ENCODE measurements at regions not wholly inside any gene's neighbourhood (a gene's known extent, or its start where the extent isn't known, plus 50 kb on each side); places are given as distances from the start of the nearest gene placed in this dataset.

- Histone ChIP-seq H4K20me1 (ENCODE audit: control insufficient read depth, insufficient read depth) (no peaks in the 10 kb centered on the region), H3K36me3 (ENCODE audit: control insufficient read depth in 2 of 2, insufficient read depth in 2 of 2, low read length in 1 of 2) (no peaks in the 10 kb centered on the region), H2AFZ (ENCODE audit: control insufficient read depth, low read depth, low read length) (no peak overlapping the region), H3K27ac (ENCODE audit: control insufficient read depth, insufficient read depth) (no peak overlapping the region), H3K79me2 (ENCODE audit: control insufficient read depth, insufficient read depth, low read length) (no peaks in the 10 kb centered on the region), H3K4me1 (ENCODE audit: control insufficient read depth, insufficient read depth, low read length) (no peaks in the 10 kb centered on the region), H3K4me3 (no peak overlapping the region), H3K9me3 (replicated peaks; ENCODE audit: control insufficient read depth, insufficient read depth, low read length) (no peaks in the 10 kb centered on the region), H3K9ac (ENCODE audit: control insufficient read depth, insufficient read depth, low read length) (no peak overlapping the region), H3K27me3 (replicated peaks in 1 of 2; ENCODE audit: control insufficient read depth in 2 of 2, insufficient read depth in 2 of 2, low read length in 1 of 2) (no peaks in the 10 kb centered on the region), H3K4me2 (ENCODE audit: control insufficient read depth, insufficient read depth) (no peak overlapping the region)
- FAIRE-seq: no peak
- POLR2A ChIA-PET: no interaction called here
- DNase-seq (ENCODE audit: low read depth, low spot score): no peak
- ATAC-seq: no peak
- intact Hi-C loops (cut with micrococcal nuclease; ENCODE audit: unreplicated experiment): no loop called here
- BruUV-seq (replicated peaks): no TSS peak
- SMC1A ChIA-PET (ENCODE audit: uncharacterized antibody, unreplicated experiment): no interaction called here
- in situ Hi-C loops (cut with MboI): no loop called here
- TF ChIP-seq ZBTB33 (IDR thresholded peaks at IDR 0.05): no peak
- TF ChIP-seq PBX3 (IDR thresholded peaks at IDR 0.05; ENCODE audit: insufficient replicate concordance, low read depth, low read length): no peak
- TF ChIP-seq POU2F2 (IDR thresholded peaks at IDR 0.05; ENCODE audit: borderline replicate concordance, low read depth, low read length): no peak
- TF ChIP-seq KAT2A (conservative IDR thresholded peaks at IDR 0.05; ENCODE audit: control insufficient read depth, low read depth, low read length): no peak
- no peak for TF ChIP-seq HSF1 (IDR thresholded peaks at IDR 0.05; ENCODE audit: low read depth, low read length)
- RAD21 ChIA-PET (ENCODE audit: unreplicated experiment): no interaction called here
- CTCF ChIA-PET: no interaction called here
- WGBS (ENCODE audit: insufficient coverage, insufficient replicate concordance, low lambda C conversion rate, missing lambda C conversion rate): 18% methylated on average over 8 of the region's 8 CpGs
These were observed 51.4 kb upstream of the EGFR start for GRCh38 chr7:54967377-54967776.
